ENCODE measurements at regions not wholly inside any gene's neighbourhood (a gene's known extent, or its start where the extent isn't known, plus 50 kb on each side); places are given as distances from the start of the nearest gene placed in this dataset.

- ATAC-seq, result no peak
- Mint-ChIP-seq H3K4me3 (no peak overlapping the region), H3K27ac (no peak overlapping the region), H3K4me1 (no peaks in the 10 kb centered on the region), H3K36me3 (ENCODE audit: low read depth) (no peaks in the 10 kb centered on the region), H3K9me3 (no peaks in the 10 kb centered on the region), H3K27me3 (peaks cover 18% of the 10 kb centered on the region)
- DNase-seq, result no peak
These were observed 176.0 kb downstream of the OLFM4 start for GRCh38 chr13:53204598-53204997.

- no peak for DNase-seq
- Mint-ChIP-seq H3K27me3 (peaks cover 14% of the 10 kb centered on the region), H3K4me3 (no peak overlapping the region), H3K36me3 (ENCODE audit: low read depth) (no peaks in the 10 kb centered on the region), H3K9me3 (no peaks in the 10 kb centered on the region), H3K27ac (no peak overlapping the region), H3K4me1 (no peaks in the 10 kb centered on the region)
- ATAC-seq, result no peak
These were observed 177.8 kb downstream of the OLFM4 start for GRCh38 chr13:53206455-53206854.

- H3K27ac Mint-ChIP-seq, result no peak overlapping the region
- no peak overlapping the region for H3K4me3 Mint-ChIP-seq
- DNase-seq (no peak), ATAC-seq (no peak)
- H3K9me3 Mint-ChIP-seq, result no peaks in the 10 kb centered on the region
- no peaks in the 10 kb centered on the region for H3K36me3 Mint-ChIP-seq (ENCODE audit: low read depth)
- H3K27me3 Mint-ChIP-seq, result peaks cover 9% of the 10 kb centered on the region
- H3K4me1 Mint-ChIP-seq, result no peaks in the 10 kb centered on the region
These were observed 178.9 kb downstream of the OLFM4 start for GRCh38 chr13:53207556-53207955.

- H3K36me3 Mint-ChIP-seq (ENCODE audit: low read depth), result no peaks in the 10 kb centered on the region
- no peak overlapping the region for H3K4me3 Mint-ChIP-seq
These were observed 185.8 kb downstream of the OLFM4 start for GRCh38 chr13:53214433-53214832.

GRCh38 chr13:53215563-53215962, 186.9 kb downstream of the OLFM4 start:
- no peaks in the 10 kb centered on the region for H3K9me3 Mint-ChIP-seq
- no peaks in the 10 kb centered on the region for H3K36me3 Mint-ChIP-seq (ENCODE audit: low read depth)
- DNase-seq, result no peak
- H3K27me3 Mint-ChIP-seq, result peaks cover 3% of the 10 kb centered on the region
- no peak overlapping the region for H3K4me3 Mint-ChIP-seq
- H3K4me1 Mint-ChIP-seq, result no peaks in the 10 kb centered on the region
- no peak for ATAC-seq
- no peak overlapping the region for H3K27ac Mint-ChIP-seq

More at GRCh38 chr13:53214433-53214832, 185.8 kb downstream of the OLFM4 start:
- H3K4me1 Mint-ChIP-seq, result no peaks in the 10 kb centered on the region
- H3K9me3 Mint-ChIP-seq, result no peaks in the 10 kb centered on the region
- H3K27me3 Mint-ChIP-seq, result peaks cover 3% of the 10 kb centered on the region
- ATAC-seq, result no peak
- DNase-seq, result no peak
- no peak overlapping the region for H3K27ac Mint-ChIP-seq

- Mint-ChIP-seq H3K9me3 (no peaks in the 10 kb centered on the region), H3K4me3 (no peak overlapping the region), H3K27me3 (peaks cover 3% of the 10 kb centered on the region), H3K4me1 (no peaks in the 10 kb centered on the region), H3K27ac (no peak overlapping the region), H3K36me3 (ENCODE audit: low read depth) (no peaks in the 10 kb centered on the region)
- ATAC-seq (no peak), DNase-seq (no peak)
These were observed 188.2 kb downstream of the OLFM4 start for GRCh38 chr13:53216773-53217172.

- no peaks in the 10 kb centered on the region for H3K36me3 Mint-ChIP-seq (ENCODE audit: low read depth)
- peaks cover 3% of the 10 kb centered on the region for H3K27me3 Mint-ChIP-seq
- ATAC-seq (no peak), DNase-seq (no peak)
- no peaks in the 10 kb centered on the region for H3K9me3 Mint-ChIP-seq
- no peaks in the 10 kb centered on the region for H3K4me1 Mint-ChIP-seq
- H3K4me3 Mint-ChIP-seq, result no peak overlapping the region
- no peak overlapping the region for H3K27ac Mint-ChIP-seq
These were observed 188.6 kb downstream of the OLFM4 start for GRCh38 chr13:53217194-53217593.

GRCh38 chr13:53220038-53220437, 191.4 kb downstream of the OLFM4 start:
- H3K4me1 Mint-ChIP-seq, result no peaks in the 10 kb centered on the region
- H3K9me3 Mint-ChIP-seq, result peaks cover 5% of the 10 kb centered on the region
- H3K4me3 Mint-ChIP-seq, result no peak overlapping the region
- peaks cover 3% of the 10 kb centered on the region for H3K27me3 Mint-ChIP-seq
- ATAC-seq (no peak), DNase-seq (no peak)
- H3K27ac Mint-ChIP-seq, result no peak overlapping the region
- no peaks in the 10 kb centered on the region for H3K36me3 Mint-ChIP-seq (ENCODE audit: low read depth)

GRCh38 chr13:53237696-53238095, 209.1 kb downstream of the OLFM4 start:
- H3K36me3 Mint-ChIP-seq (ENCODE audit: low read depth), result no peaks in the 10 kb centered on the region
- no peak overlapping the region for H3K27ac Mint-ChIP-seq
- DNase-seq (no peak), ATAC-seq (no peak)
- no peaks in the 10 kb centered on the region for H3K4me1 Mint-ChIP-seq
- H3K4me3 Mint-ChIP-seq, result no peak overlapping the region
- no peaks in the 10 kb centered on the region for H3K9me3 Mint-ChIP-seq
- peaks cover 3% of the 10 kb centered on the region for H3K27me3 Mint-ChIP-seq

- H3K4me1 Mint-ChIP-seq, result no peaks in the 10 kb centered on the region
- no peak overlapping the region for H3K4me3 Mint-ChIP-seq
- H3K36me3 Mint-ChIP-seq (ENCODE audit: low read depth), result no peaks in the 10 kb centered on the region
- no peak for DNase-seq
- peaks cover 3% of the 10 kb centered on the region for H3K27me3 Mint-ChIP-seq
- no peaks in the 10 kb centered on the region for H3K9me3 Mint-ChIP-seq
- ATAC-seq, result no peak
- H3K27ac Mint-ChIP-seq, result no peak overlapping the region
These were observed 209.6 kb downstream of the OLFM4 start for GRCh38 chr13:53238261-53238660.

GRCh38 chr13:53240401-53241025, 211.9 kb downstream of the OLFM4 start:
- H3K4me3 Mint-ChIP-seq, result no peak overlapping the region
- no peaks in the 10 kb centered on the region for H3K36me3 Mint-ChIP-seq (ENCODE audit: low read depth)
- H3K4me1 Mint-ChIP-seq, result no peaks in the 10 kb centered on the region
- no peaks in the 10 kb centered on the region for H3K9me3 Mint-ChIP-seq
- no peak for ATAC-seq
- H3K27ac Mint-ChIP-seq, result no peak overlapping the region
- DNase-seq, result no peak
- H3K27me3 Mint-ChIP-seq, result peaks cover 3% of the 10 kb centered on the region

- Mint-ChIP-seq H3K36me3 (ENCODE audit: low read depth) (no peaks in the 10 kb centered on the region), H3K4me1 (no peaks in the 10 kb centered on the region), H3K27ac (no peak overlapping the region), H3K27me3 (peaks cover 3% of the 10 kb centered on the region), H3K9me3 (no peaks in the 10 kb centered on the region), H3K4me3 (no peak overlapping the region)
- DNase-seq (no peak), ATAC-seq (no peak)
These were observed 213.3 kb downstream of the OLFM4 start for GRCh38 chr13:53241891-53242348.

GRCh38 chr13:53249236-53249635, 220.6 kb downstream of the OLFM4 start:
- Mint-ChIP-seq H3K4me1 (no peaks in the 10 kb centered on the region), H3K27ac (no peak overlapping the region), H3K27me3 (no peaks in the 10 kb centered on the region), H3K9me3 (no peaks in the 10 kb centered on the region), H3K4me3 (no peak overlapping the region), H3K36me3 (ENCODE audit: low read depth) (no peaks in the 10 kb centered on the region)
- ATAC-seq (no peak), DNase-seq (no peak)

- Mint-ChIP-seq H3K27me3 (no peaks in the 10 kb centered on the region), H3K27ac (no peak overlapping the region), H3K4me3 (no peak overlapping the region), H3K9me3 (no peaks in the 10 kb centered on the region), H3K36me3 (ENCODE audit: low read depth) (no peaks in the 10 kb centered on the region), H3K4me1 (no peaks in the 10 kb centered on the region)
- no peak for ATAC-seq
- DNase-seq, result peak; percentile 14
These were observed 221.8 kb downstream of the OLFM4 start for GRCh38 chr13:53250272-53250875.

GRCh38 chr13:53250977-53251376, 222.4 kb downstream of the OLFM4 start:
- Mint-ChIP-seq H3K4me1 (no peaks in the 10 kb centered on the region), H3K36me3 (ENCODE audit: low read depth) (no peaks in the 10 kb centered on the region), H3K27me3 (no peaks in the 10 kb centered on the region), H3K27ac (no peak overlapping the region), H3K4me3 (no peak overlapping the region), H3K9me3 (no peaks in the 10 kb centered on the region)
- DNase-seq, result no peak
- no peak for ATAC-seq

Measured in activated naive CD8-positive, alpha-beta T cell treated with anti-CD3 and anti-CD28 coated beads, Interleukin-2, amount 50 U/mL, for 24 hours (primary cell).